Activated CD4-positive, alpha-beta T cell treated with anti-CD3 and anti-CD28 coated beads for 24 hours (primary cell): ENCODE measurements at regions not wholly inside any gene's neighbourhood (a gene's known extent, or its start where the extent isn't known, plus 50 kb on each side); places are given as distances from the start of the nearest gene placed in this dataset.

Experiments used
- DNase-seq, 2 donors: peaks; one replicate each; pipeline ENCODE4 v3.0.0-alpha.2; 2020; ENCODE audit warnings: low read depth in 2 of 2

DNA sequence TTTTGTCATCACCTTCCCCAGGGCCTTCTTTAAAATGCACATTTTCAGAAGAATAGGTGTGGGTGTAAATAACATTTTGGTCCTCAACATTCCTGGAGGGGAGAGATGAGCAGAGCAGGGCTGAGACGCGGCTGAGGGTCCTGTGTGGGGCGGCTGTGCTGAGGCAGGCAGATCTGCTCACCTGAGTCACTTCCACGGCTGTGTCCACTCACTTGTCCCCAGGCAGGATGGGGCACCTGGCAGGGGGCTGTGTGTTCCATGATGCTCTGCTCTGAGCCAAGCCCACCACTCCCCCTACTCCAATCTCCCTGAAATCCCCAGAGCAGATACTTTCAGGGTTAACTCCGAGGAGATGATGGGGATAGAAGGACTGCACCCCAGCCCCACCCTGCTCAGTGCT, 93.8 kb downstream of the GLRX3 start:
- no peak for DNase-seq

- no peak for DNase-seq
Measured at GRCh38 chr10:130230611-130231010, 94.4 kb downstream of the GLRX3 start.

DNA sequence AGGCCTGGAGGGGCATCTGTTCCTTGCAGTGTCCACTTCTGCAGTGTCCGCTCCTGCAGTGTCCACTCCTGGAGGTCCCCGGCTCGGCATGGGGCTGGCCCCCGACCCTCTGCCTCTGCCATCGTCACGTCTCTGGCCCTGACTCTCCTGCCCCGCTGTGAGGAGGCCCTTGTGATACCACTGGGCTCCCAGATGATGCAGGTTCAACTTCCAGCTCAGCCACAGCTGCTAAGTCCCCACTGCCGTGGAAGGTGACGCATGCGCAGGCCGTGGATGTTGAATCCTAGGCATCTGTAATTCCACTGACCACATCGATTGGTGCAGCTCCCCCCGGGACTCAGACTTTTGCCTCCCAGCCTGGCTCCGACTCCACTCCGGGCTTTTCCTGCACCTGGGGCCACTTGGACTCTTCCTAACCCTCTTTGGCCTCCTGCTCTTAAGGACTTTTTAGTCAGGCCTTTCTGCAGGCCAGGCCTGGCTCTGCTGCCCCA, 95.1 kb downstream of the GLRX3 start:
- no peak for DNase-seq

DNA sequence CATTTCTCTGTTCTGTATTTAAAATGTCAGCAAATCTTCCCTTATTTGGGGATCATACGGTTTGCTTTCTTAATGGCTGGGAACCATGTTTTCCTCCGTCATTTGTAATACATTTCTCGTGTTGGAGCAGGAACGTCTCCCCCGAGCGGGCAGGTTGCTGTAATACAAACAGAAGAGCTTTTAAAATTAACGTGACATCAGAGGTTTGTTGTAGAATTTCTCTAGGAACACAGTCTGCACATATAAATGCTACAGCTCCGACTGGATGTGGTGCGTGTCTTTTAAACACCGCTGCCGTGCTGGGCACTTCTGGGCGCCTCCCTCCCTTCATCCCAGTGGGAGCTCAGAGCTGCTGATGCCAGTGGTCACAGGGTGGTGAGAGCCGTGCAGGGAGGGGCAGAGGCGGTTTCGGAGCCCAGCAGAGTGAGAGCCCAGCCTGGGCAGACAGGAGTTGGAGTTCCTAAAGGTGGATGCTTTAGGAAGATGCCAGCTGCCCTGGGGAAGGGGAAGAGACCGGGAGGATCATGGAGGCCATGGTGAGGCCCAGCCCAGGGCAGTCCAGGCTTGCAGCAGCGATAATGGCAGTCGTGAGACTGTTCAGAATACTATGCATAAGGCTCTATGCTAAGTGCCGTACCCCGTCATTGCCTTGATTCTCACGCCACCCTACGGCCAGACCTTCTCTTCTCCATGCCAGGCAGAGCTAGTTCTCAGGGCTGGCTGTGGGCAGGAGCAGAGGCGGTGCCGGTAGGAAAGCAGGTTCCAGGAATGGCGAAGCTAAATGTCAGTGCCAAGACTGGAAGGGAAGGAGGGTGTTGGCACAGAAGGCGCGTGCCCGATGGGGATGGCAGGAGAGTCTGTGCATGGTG, 96.2 kb downstream of the GLRX3 start:
- DNase-seq = no peak

DNA sequence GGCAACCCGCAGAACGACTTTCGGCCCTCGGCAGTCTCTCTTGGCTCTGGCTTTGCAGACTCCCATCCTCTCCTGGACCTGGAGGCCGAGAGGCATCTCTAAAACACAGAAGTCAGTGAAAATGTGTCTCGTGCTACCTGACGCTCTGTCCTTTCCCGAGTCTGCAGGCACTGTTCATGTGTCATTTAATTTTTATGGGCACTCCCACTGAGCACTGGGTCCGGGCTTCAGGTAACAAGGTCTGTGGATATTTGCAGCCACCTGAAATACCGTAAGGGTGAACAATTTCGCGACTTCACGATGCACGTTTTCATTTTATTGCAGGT, 96.8 kb downstream of the GLRX3 start:
- no peak for DNase-seq

- no peak for DNase-seq
Measured at GRCh38 chr10:130233426-130233825, 97.2 kb downstream of the GLRX3 start.

GRCh38 chr10:130234171-130234965, 98.2 kb downstream of the GLRX3 start:
- no peak for DNase-seq

DNA sequence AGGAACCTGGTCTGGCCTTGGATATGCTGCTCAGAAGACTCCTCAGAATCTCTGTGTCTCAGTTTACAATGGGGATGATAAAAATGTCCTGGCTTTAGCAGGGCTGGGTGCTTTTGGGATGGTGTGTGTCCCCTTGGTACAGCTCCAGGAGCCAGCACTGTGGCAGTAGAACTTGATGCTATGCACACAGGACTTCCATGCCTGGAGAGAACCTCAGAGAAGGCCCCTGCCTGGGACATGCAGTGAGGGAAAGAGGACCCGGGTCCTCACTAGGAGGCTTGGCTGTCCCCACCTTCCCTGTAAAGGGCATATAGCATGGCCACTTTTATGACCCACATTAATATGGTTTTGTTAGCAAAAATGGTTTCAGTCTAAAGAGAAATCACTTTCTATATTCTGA, 100.5 kb downstream of the GLRX3 start:
- no peak for DNase-seq

GRCh38 chr10:130240409-130240808, 104.2 kb downstream of the GLRX3 start:
- no peak for DNase-seq

- DNase-seq = no peak
Measured at GRCh38 chr10:130242513-130242912, 106.3 kb downstream of the GLRX3 start.

GRCh38 chr10:130243015-130243414, 106.8 kb downstream of the GLRX3 start:
- DNase-seq = no peak

GRCh38 chr10:130244031-130244927, 108.1 kb downstream of the GLRX3 start:
- no peak for DNase-seq

GRCh38 chr10:130244928-130245495, 108.8 kb downstream of the GLRX3 start:
- no peak for DNase-seq

GRCh38 chr10:130246113-130246512, 109.9 kb downstream of the GLRX3 start:
- DNase-seq = no peak

- no peak for DNase-seq
Measured at GRCh38 chr10:130250127-130250526, 113.9 kb downstream of the GLRX3 start.

GRCh38 chr10:130251766-130252165, 115.6 kb downstream of the GLRX3 start:
- DNase-seq = no peak

DNA sequence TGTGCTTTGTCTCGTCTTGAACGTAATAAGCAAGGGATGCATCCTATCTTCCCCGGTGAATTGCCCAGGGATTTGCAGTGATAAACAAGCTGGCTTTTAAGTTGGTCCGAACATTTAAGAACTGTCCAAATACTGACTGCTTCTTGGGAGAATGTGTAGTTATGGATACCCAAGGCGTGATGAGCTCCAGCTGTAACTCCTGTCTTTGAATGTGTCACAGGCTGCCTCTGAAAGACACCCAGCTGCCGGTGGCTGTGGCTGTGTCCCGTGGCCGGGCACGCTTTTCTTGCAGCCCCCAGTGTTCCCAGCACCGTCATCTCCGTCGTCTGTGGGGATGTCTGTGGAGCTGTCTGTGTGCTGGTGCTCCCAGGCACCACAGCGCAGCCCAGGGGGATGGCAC, 118.1 kb downstream of the GLRX3 start:
- DNase-seq = no peak

DNA sequence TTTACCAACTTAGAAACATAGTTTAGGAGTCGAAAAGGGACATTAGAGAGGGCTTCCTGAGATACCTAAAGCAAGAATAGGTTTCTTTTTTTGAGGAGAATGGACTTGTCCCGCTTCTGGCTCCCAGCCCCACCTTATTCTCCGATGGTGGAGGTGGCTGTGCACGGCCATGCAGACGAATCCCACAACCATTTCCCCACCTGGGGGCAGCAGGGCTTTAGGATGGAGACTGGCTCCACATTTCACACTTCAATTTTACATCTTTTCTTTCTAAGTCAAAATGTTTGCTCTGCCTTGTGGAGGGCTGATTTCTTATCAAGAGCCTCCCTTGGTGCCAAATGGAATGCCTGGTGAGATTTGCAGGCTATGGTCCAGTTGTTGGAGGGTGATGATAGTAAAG, 118.5 kb downstream of the GLRX3 start:
- DNase-seq = no peak

DNA sequence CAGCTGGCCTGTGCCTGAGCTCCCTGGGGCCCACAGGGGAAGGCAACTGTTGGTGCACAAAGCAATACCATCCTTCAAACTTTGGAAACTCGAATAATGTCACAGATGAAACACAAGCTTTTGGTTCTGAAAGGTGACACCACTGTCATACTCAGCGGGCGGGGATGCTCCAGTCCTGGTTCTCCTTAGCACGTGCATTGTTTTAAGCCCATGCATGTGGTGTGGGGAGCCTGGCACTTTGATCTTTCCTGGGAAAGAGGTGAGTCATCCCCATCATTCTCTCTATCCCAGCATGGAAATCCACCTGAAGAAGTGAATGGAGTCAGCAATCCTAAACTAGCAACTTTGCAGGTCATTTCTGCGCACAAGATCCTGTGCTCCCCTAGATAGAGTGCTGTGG, 119.6 kb downstream of the GLRX3 start:
- no peak for DNase-seq

DNA sequence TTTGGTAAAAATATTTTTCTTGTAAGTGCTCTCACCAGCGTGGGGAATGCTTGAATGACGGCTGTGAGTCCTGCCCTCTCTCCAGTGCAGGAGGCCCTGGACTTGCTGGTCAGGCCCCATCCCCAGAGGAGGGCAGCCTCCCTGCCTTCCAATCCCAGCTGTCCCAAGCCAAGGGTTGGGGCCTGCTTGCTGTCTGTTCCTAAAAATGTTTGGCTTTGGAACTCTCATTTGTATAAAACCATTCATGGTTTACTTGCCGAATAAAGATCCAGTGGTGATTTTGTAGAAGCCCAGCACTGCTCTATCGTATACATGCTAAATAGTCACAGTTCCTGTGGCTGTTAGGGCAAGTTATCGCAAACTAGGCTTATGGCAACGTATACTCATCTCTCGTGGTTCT, 121.7 kb downstream of the GLRX3 start:
- no peak for DNase-seq

- DNase-seq = no peak
Measured at GRCh38 chr10:130259380-130259779, 123.2 kb downstream of the GLRX3 start.

GRCh38 chr10:130261306-130261705, 125.1 kb downstream of the GLRX3 start:
- no peak for DNase-seq
